ENCODE measurements at regions not wholly inside any gene's neighbourhood (a gene's known extent, or its start where the extent isn't known, plus 50 kb on each side); places are given as distances from the start of the nearest gene placed in this dataset.

GRCh38 chr6:47091886-47092668 is 49.9 kb upstream of the ADGRF1 start:
- Mint-ChIP-seq H3K9me3 (ENCODE audit: low read depth) (no peaks in the 10 kb centered on the region), H3K4me1 (ENCODE audit: low read depth) (no peaks in the 10 kb centered on the region), H3K36me3 (no peaks in the 10 kb centered on the region), H3K27ac (no peak overlapping the region), H3K27me3 (peaks cover 1% of the 10 kb centered on the region), H3K4me3 (no peak overlapping the region)

Measured in activated naive CD8-positive, alpha-beta T cell (primary cell).